Testis (tissue), 2 donors: ENCODE measurements at regions not wholly inside any gene's neighbourhood (a gene's known extent, or its start where the extent isn't known, plus 50 kb on each side); places are given as distances from the start of the nearest gene placed in this dataset.

Source experiments
- CTCF ChIP-seq, 3 experiments: fragments of 450-650 bp in 2 of 3; fragments of 200-600 bp in 1 of 3; sonication (generic) in 1 of 3; IDR thresholded peaks; one replicate each; pipeline ENCODE4 v1.5.1; 2016 to 2019; ENCODE audit warnings: antibody characterized with exemption in 3 of 3, mild to moderate bottlenecking in 2 of 3, moderate library complexity in 1 of 3
- POLR2A ChIP-seq: fragments of 450-650 bp; IDR thresholded peaks from one replicate; pipeline ENCODE4 v1.6.1; 2017; ENCODE audit warnings: antibody characterized with exemption, mild to moderate bottlenecking, moderate library complexity

- no peak for TF ChIP-seq CTCF (IDR thresholded peaks at IDR 0.05)
- no peak for TF ChIP-seq POLR2A
Observed at GRCh38 chr2:3071685-3072263, 305.8 kb downstream of the EIPR1 start.
